OCI-LY7 (cell line): ENCODE measurements at regions not wholly inside any gene's neighbourhood (a gene's known extent, or its start where the extent isn't known, plus 50 kb on each side); places are given as distances from the start of the nearest gene placed in this dataset.
"Not testable (repeated sequence)": the region's sequence is repeated elsewhere in the genome, so short reads cannot be mapped to it uniquely, and the experiment has no call there.

ENCODE experiments used
- EZH2phosphoT487 ChIP-seq: fragments of 200-600 bp; sonication (generic); IDR thresholded peaks from 2 replicates; pipeline ENCODE4 v1.6.1; 2018; ENCODE audit warnings: low read depth, borderline replicate concordance, mild to moderate bottlenecking, mixed run types, antibody characterized with exemption, low read length, moderate library complexity, mixed read lengths
- TF ChIP-seq, protein P1 (sequence below): fragments of 200-600 bp; sonication (generic); conservative IDR thresholded peaks from 2 replicates; pipeline ENCODE4 v1.5.1; 2014; ENCODE audit warnings: mild to moderate bottlenecking, antibody characterized with exemption, low read length, moderate library complexity, mixed read lengths

DNA sequence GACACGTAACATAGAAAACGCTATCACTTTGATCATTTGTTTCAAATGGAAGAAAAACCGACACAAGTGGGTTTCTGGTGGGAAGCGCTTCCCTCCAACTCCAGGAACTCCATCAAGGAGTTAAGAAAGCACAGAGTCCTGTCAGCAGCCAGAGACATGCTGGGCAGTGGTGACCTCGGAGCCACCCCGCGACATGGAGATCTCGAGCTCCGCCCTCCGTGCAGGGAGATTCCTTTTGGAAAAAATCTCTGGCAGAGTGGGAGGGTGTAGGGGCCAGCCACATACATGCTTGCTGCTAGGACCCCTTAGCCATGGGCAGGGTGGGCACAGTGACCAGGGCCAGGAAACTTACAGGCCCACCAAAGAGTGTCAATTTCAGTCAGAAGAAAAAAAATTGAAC is 138.9 kb downstream of the GPCPD1 start:
- TF ChIP-seq, protein P1, sequence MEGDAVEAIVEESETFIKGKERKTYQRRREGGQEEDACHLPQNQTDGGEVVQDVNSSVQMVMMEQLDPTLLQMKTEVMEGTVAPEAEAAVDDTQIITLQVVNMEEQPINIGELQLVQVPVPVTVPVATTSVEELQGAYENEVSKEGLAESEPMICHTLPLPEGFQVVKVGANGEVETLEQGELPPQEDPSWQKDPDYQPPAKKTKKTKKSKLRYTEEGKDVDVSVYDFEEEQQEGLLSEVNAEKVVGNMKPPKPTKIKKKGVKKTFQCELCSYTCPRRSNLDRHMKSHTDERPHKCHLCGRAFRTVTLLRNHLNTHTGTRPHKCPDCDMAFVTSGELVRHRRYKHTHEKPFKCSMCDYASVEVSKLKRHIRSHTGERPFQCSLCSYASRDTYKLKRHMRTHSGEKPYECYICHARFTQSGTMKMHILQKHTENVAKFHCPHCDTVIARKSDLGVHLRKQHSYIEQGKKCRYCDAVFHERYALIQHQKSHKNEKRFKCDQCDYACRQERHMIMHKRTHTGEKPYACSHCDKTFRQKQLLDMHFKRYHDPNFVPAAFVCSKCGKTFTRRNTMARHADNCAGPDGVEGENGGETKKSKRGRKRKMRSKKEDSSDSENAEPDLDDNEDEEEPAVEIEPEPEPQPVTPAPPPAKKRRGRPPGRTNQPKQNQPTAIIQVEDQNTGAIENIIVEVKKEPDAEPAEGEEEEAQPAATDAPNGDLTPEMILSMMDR = not testable (repeated sequence)
- not testable (repeated sequence) for TF ChIP-seq EZH2phosphoT487
